ENCODE measurements at regions not wholly inside any gene's neighbourhood (a gene's known extent, or its start where the extent isn't known, plus 50 kb on each side); places are given as distances from the start of the nearest gene placed in this dataset.

GRCh38 chrX:21167494-21167893, 206.7 kb upstream of the CNKSR2 start (continued):
- TF ChIP-seq CTCF (CRISPR knock-in tag; IDR thresholded peaks at IDR 0.05) (no peak), ZNF746 (CRISPR knock-in tag; IDR thresholded peaks at IDR 0.05) (no peak), PRPF4 (IDR thresholded peaks at IDR 0.05; ENCODE audit: low read depth, low read length, poor library complexity, severe bottlenecking) (no peak), ZNF484 (CRISPR knock-in tag; IDR thresholded peaks at IDR 0.05; ENCODE audit: borderline replicate concordance, low read depth) (no peak)
- TF ChIP-seq, protein P1, sequence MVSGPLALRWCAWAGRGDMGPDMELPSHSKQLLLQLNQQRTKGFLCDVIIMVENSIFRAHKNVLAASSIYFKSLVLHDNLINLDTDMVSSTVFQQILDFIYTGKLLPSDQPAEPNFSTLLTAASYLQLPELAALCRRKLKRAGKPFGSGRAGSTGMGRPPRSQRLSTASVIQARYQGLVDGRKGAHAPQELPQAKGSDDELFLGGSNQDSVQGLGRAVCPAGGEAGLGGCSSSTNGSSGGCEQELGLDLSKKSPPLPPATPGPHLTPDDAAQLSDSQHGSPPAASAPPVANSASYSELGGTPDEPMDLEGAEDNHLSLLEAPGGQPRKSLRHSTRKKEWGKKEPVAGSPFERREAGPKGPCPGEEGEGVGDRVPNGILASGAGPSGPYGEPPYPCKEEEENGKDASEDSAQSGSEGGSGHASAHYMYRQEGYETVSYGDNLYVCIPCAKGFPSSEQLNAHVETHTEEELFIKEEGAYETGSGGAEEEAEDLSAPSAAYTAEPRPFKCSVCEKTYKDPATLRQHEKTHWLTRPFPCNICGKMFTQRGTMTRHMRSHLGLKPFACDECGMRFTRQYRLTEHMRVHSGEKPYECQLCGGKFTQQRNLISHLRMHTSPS (CRISPR knock-in tag; IDR thresholded peaks at IDR 0.05; ENCODE audit: low read depth) = no peak

DNA sequence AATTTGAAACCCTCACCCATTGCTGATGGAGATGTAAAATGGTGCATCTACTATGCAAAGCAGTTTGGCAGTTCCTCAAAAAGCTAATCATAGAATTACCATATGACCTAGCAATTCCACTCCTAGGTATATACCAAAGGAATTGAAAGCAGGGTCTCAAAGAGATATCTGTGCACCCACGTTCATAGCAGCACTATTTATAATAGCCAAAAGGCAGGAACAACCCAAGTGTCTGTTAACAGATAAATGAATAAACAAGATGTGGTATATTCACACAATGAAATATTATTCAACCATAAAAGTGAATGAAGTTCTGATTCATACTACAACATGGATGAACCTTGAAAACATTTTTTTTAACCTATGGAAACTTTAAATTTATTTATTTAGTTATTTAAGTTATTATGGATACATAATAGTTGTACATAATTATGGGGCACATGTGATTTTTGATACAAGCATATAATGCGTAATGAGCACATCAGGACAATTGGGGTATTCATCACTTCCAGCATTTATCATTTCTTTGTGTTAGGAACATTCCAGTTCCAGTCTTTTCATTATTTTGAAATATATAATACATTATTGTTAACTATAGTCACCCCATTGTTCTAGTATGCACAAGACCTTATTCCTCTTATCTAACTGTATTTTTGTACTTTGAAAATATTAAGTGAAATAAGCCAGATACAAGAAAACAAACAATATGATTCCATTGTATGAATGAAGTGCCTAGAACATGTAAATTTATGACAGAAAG, 205.6 kb upstream of the CNKSR2 start:
- Histone ChIP-seq H3K9me3 (ENCODE audit: low read length) (no peaks in the 10 kb centered on the region), H3K4me2 (ENCODE audit: low read depth, low read length) (no peak overlapping the region), H3K4me1 (ENCODE audit: insufficient read depth, low read length) (no peaks in the 10 kb centered on the region), H3K27me3 (ENCODE audit: control insufficient read depth in 1 of 2, insufficient read depth in 2 of 2, low read length in 2 of 2) (no peaks in the 10 kb centered on the region), H2AFZ (ENCODE audit: low read length) (no peak overlapping the region), H3K27ac (ENCODE audit: extremely low read length, insufficient read depth, low read length) (no peak overlapping the region), H4K20me1 (ENCODE audit: insufficient read depth, low read length) (no peaks in the 10 kb centered on the region), H3K36me3 (replicated peaks in 1 of 2; ENCODE audit: control insufficient read depth in 1 of 2, insufficient read depth in 2 of 2, low read length in 2 of 2) (no peaks in the 10 kb centered on the region), H3K9ac (ENCODE audit: insufficient read depth, low read depth, low read length) (no peak overlapping the region), H3K4me3 (replicated peaks in 1 of 3; ENCODE audit: insufficient read depth in 1 of 3, low read depth in 2 of 3, low read length in 3 of 3) (no peak overlapping the region), H3K79me2 (ENCODE audit: insufficient read depth, low read length) (no peaks in the 10 kb centered on the region)
- 51% methylated on average over 2 of the region's 2 CpGs for WGBS (ENCODE audit: low lambda C conversion rate)
- ATAC-seq (no peak), DNase-seq (ENCODE audit: low spot score) (no peak), FAIRE-seq (no peak)
- ChIA-PET CTCF (ENCODE audit: low intra/inter-chr PET ratio, low total read pairs) (no interaction called here), POLR2A (no interaction called here)
- BruUV-seq (replicated peaks) = no TSS peak
- in situ Hi-C loops (cut with HindIII; ENCODE audit: extremely low pct_ligation_motif_present, low pct_unique_long_range_greater_than_20kb) (no loop called here), intact Hi-C loops (cut with micrococcal nuclease; ENCODE audit: unreplicated experiment) (no loop called here)
- TF ChIP-seq, protein P2, sequence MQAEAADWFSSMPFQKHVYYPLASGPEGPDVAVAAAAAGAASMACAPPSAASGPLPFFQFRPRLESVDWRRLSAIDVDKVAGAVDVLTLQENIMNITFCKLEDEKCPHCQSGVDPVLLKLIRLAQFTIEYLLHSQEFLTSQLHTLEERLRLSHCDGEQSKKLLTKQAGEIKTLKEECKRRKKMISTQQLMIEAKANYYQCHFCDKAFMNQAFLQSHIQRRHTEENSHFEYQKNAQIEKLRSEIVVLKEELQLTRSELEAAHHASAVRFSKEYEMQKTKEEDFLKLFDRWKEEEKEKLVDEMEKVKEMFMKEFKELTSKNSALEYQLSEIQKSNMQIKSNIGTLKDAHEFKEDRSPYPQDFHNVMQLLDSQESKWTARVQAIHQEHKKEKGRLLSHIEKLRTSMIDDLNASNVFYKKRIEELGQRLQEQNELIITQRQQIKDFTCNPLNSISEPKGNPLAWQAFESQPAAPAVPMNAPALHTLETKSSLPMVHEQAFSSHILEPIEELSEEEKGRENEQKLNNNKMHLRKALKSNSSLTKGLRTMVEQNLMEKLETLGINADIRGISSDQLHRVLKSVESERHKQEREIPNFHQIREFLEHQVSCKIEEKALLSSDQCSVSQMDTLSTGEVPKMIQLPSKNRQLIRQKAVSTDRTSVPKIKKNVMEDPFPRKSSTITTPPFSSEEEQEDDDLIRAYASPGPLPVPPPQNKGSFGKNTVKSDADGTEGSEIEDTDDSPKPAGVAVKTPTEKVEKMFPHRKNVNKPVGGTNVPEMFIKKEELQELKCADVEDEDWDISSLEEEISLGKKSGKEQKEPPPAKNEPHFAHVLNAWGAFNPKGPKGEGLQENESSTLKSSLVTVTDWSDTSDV (CRISPR knock-in tag; IDR thresholded peaks at IDR 0.05) = no peak
- TF ChIP-seq, protein P3, sequence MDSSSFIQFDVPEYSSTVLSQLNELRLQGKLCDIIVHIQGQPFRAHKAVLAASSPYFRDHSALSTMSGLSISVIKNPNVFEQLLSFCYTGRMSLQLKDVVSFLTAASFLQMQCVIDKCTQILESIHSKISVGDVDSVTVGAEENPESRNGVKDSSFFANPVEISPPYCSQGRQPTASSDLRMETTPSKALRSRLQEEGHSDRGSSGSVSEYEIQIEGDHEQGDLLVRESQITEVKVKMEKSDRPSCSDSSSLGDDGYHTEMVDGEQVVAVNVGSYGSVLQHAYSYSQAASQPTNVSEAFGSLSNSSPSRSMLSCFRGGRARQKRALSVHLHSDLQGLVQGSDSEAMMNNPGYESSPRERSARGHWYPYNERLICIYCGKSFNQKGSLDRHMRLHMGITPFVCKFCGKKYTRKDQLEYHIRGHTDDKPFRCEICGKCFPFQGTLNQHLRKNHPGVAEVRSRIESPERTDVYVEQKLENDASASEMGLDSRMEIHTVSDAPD (CRISPR knock-in tag; IDR thresholded peaks at IDR 0.05) = no peak
- TF ChIP-seq NBN (conservative IDR thresholded peaks at IDR 0.05) (no peak), ZNF20 (CRISPR knock-in tag; IDR thresholded peaks at IDR 0.05) (no peak), HOXD1 (CRISPR knock-in tag; IDR thresholded peaks at IDR 0.05) (no peak), ZNF564 (CRISPR knock-in tag; IDR thresholded peaks at IDR 0.05) (no peak)
- TF ChIP-seq, protein P4, sequence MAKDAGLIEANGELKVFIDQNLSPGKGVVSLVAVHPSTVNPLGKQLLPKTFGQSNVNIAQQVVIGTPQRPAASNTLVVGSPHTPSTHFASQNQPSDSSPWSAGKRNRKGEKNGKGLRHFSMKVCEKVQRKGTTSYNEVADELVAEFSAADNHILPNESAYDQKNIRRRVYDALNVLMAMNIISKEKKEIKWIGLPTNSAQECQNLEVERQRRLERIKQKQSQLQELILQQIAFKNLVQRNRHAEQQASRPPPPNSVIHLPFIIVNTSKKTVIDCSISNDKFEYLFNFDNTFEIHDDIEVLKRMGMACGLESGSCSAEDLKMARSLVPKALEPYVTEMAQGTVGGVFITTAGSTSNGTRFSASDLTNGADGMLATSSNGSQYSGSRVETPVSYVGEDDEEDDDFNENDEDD (CRISPR knock-in tag; IDR thresholded peaks at IDR 0.05; ENCODE audit: borderline replicate concordance) = no peak

Data from HepG2 (cell line).